ENCODE measurements at regions not wholly inside any gene's neighbourhood (a gene's known extent, or its start where the extent isn't known, plus 50 kb on each side); places are given as distances from the start of the nearest gene placed in this dataset.
A peak's percentile ranks its signal among the peaks of the same experiment; 100 is the strongest.

GRCh38 chr2:236762628-236763027 is 193.0 kb downstream of the ACKR3 start:
- TF ChIP-seq, protein P1, sequence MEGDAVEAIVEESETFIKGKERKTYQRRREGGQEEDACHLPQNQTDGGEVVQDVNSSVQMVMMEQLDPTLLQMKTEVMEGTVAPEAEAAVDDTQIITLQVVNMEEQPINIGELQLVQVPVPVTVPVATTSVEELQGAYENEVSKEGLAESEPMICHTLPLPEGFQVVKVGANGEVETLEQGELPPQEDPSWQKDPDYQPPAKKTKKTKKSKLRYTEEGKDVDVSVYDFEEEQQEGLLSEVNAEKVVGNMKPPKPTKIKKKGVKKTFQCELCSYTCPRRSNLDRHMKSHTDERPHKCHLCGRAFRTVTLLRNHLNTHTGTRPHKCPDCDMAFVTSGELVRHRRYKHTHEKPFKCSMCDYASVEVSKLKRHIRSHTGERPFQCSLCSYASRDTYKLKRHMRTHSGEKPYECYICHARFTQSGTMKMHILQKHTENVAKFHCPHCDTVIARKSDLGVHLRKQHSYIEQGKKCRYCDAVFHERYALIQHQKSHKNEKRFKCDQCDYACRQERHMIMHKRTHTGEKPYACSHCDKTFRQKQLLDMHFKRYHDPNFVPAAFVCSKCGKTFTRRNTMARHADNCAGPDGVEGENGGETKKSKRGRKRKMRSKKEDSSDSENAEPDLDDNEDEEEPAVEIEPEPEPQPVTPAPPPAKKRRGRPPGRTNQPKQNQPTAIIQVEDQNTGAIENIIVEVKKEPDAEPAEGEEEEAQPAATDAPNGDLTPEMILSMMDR (IDR thresholded peaks at IDR 0.05; ENCODE audit: low read depth, low read length, missing control alignments), result no peak
- DNase-seq (ENCODE audit: extremely low read depth, low read depth), result no peak
- H3K4me3 ChIP-seq (replicated peaks; ENCODE audit: low read depth, low read length), result no peak overlapping the region

DNA sequence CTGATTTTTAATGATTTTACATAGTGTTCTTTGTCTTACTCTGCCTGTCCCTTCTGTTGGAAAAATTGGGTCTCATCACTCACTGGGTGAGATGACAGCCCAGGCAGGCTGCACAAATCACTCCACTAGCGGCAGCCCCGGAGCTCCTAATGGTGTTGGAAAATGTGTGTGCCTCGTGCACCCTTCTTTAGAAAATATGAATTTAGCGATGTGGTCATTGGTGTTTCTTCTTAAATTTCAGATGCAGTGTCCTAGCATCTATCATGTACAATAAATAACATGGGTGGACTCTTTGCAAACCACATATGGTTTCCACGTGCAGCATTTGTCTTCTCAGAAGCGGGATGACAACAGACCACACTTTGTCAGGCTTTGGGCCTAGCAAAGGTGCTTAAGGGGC is 194.2 kb downstream of the ACKR3 start:
- no peak for DNase-seq (ENCODE audit: extremely low read depth, low read depth)
- TF ChIP-seq, protein P1 (IDR thresholded peaks at IDR 0.05; ENCODE audit: low read depth, low read length, missing control alignments), result no peak
- no peak overlapping the region for H3K4me3 ChIP-seq (replicated peaks; ENCODE audit: low read depth, low read length)

- no peak for DNase-seq (ENCODE audit: extremely low read depth, low read depth)
- TF ChIP-seq, protein P1 (IDR thresholded peaks at IDR 0.05; ENCODE audit: low read depth, low read length, missing control alignments), result no peak
- H3K4me3 ChIP-seq (replicated peaks; ENCODE audit: low read depth, low read length), result no peak overlapping the region
Measured at GRCh38 chr2:236764716-236765115, 195.1 kb downstream of the ACKR3 start.

DNA sequence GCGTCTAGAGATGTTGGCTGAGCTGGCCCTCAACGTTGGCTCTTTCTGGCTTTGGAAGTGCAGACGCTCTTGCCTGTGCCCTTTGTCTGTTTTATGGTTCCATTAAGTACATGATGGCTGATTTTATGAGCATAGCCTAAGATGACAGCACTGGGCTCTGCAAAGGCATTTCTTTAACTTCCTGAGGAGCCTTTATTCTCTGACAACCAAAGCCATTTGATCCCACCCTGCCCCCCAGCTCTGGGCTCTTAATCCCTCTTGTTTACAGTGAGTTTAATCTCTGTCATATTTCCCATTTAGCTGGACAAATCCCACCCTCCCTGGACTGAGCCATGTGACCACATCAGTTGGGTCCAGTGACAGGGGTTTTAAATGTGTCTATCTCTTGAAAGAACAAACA is 195.9 kb downstream of the ACKR3 start:
- DNase-seq (ENCODE audit: extremely low read depth, low read depth), result no peak
- TF ChIP-seq, protein P1 (IDR thresholded peaks at IDR 0.05; ENCODE audit: low read depth, low read length, missing control alignments), result no peak
- no peak overlapping the region for H3K4me3 ChIP-seq (replicated peaks; ENCODE audit: low read depth, low read length)

DNA sequence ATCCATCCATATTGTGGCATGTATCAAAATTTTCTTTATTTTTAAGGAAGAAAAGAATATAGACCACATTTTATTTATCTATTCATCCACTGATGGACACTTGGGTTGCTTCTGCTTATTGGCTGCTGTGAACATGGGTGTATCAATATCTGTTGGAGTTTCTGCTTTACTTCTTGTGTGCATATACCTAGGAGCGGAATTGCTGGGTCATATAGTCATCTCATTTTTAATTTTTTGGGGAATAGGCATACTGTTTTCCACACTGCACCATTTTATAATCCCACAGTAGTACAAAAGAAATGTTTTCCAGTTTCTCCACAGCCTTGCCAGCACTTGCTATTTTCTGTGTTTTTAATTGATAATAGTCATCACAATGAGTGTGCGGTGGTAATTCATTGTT is 197.2 kb downstream of the ACKR3 start:
- no peak overlapping the region for H3K4me3 ChIP-seq (replicated peaks; ENCODE audit: low read depth, low read length)
- TF ChIP-seq, protein P1 (IDR thresholded peaks at IDR 0.05; ENCODE audit: low read depth, low read length, missing control alignments), result no peak
- no peak for DNase-seq (ENCODE audit: extremely low read depth, low read depth)

GRCh38 chr2:236767941-236768340 is 198.3 kb downstream of the ACKR3 start:
- DNase-seq (ENCODE audit: extremely low read depth, low read depth), result no peak
- TF ChIP-seq, protein P1 (IDR thresholded peaks at IDR 0.05; ENCODE audit: low read depth, low read length, missing control alignments), result no peak
- no peak overlapping the region for H3K4me3 ChIP-seq (replicated peaks; ENCODE audit: low read depth, low read length)

- H3K4me3 ChIP-seq (replicated peaks; ENCODE audit: low read depth, low read length), result no peak overlapping the region
- peak; percentile 69 for DNase-seq (ENCODE audit: extremely low read depth, low read depth)
- TF ChIP-seq, protein P1 (IDR thresholded peaks at IDR 0.05; ENCODE audit: low read depth, low read length, missing control alignments), result no peak
Measured at GRCh38 chr2:236768393-236769140, 198.9 kb downstream of the ACKR3 start.
